GM12878 (cell line): ENCODE measurements at regions not wholly inside any gene's neighbourhood (a gene's known extent, or its start where the extent isn't known, plus 50 kb on each side); places are given as distances from the start of the nearest gene placed in this dataset.

ENCODE experiments used
- ATAC-seq: fragments of 200-7000 bp; cut with Tn5 transposase; 3 replicates; pipeline ENCODE4 v1.9.1; 2020; ENCODE audit warnings: mild to moderate bottlenecking, moderate library complexity
- BruUV-seq: library from RNA; stranded (reverse); fragments of 400-500 nt; replicated peaks from 2 replicates; lab custom pipeline; 2021; lab: Mats Ljungman, UMichigan
- CTCF ChIA-PET: fragments of 300-600 bp; sonication (Branson Sonifier 250); formaldehyde crosslinking; extraction: SDS; loops from one replicate; lab custom pipeline; 2021; ENCODE audit warnings: inconsistent platforms; lab: Yijun Ruan, JAX
- POLR2A ChIA-PET: fragments of 350-600 bp; formaldehyde crosslinking; extraction: SDS; loops from one replicate; lab custom pipeline; 2021; ENCODE audit warnings: inconsistent platforms; lab: Charles Lee
- RAD21 ChIA-PET: fragments of 300-600 bp; sonication (Branson Sonifier 250); formaldehyde crosslinking; loops from one replicate; lab custom pipeline; 2023; ENCODE audit warnings: antibody characterized with exemption; ENCODE audit not compliant: unreplicated experiment; lab: Charles Lee
- SMC1A ChIA-PET: fragments of 300-600 bp; sonication (Branson Sonifier 250); formaldehyde crosslinking; loops from one replicate; lab custom pipeline; 2023; ENCODE audit not compliant: unreplicated experiment, uncharacterized antibody; lab: Charles Lee
- DNase-seq: peaks from one replicate; pipeline ENCODE4 v3.0.0-alpha.2; 2011; ENCODE audit warnings: low read depth, low spot score
- FAIRE-seq: peaks from 3 replicates; lab custom pipeline; 2011; peaks lifted over from hg19 to GRCh38; lab: Jason Lieb, UNC
- H2AFZ ChIP-seq: 2 replicates; pipeline ENCODE4 v1.6.0; 2011; ENCODE audit warnings: low read depth, low read length, control low read depth; ENCODE audit not compliant: control insufficient read depth
- H3K27ac ChIP-seq: 2 replicates; pipeline ENCODE4 v1.5.1; 2011; ENCODE audit warnings: control low read depth; ENCODE audit not compliant: control insufficient read depth, insufficient read depth
- H3K27me3 ChIP-seq, 2 experiments: replicated peaks in 1 of 2; 2 replicates each; pipeline versions ENCODE4 v1.6.0 to v1.6.1; 2011; ENCODE audit warnings: low read length in 1 of 2; ENCODE audit not compliant: control insufficient read depth in 2 of 2, insufficient read depth in 2 of 2
- H3K36me3 ChIP-seq, 2 experiments: 2 replicates each; pipeline ENCODE4 v1.5.1; 2011; ENCODE audit warnings: low read length in 1 of 2; ENCODE audit not compliant: control insufficient read depth in 2 of 2, insufficient read depth in 2 of 2
- H3K4me1 ChIP-seq: 2 replicates; pipeline ENCODE4 v1.6.1; 2011; ENCODE audit warnings: mild to moderate bottlenecking, low read length, moderate library complexity, mixed read lengths; ENCODE audit not compliant: control insufficient read depth, insufficient read depth
- H3K4me2 ChIP-seq: 2 replicates; pipeline ENCODE4 v1.6.0; 2011; ENCODE audit warnings: control low read depth; ENCODE audit not compliant: control insufficient read depth, insufficient read depth
- H3K4me3 ChIP-seq: fragments of 200-600 bp; sonication (generic); 2 replicates; pipeline ENCODE4 v1.5.1; 2016
- H3K79me2 ChIP-seq: 2 replicates; pipeline ENCODE4 v1.6.0; 2011; ENCODE audit warnings: low read length; ENCODE audit not compliant: control insufficient read depth, insufficient read depth
- H3K9ac ChIP-seq: 2 replicates; pipeline ENCODE4 v1.8.0; 2011; ENCODE audit warnings: low read length, control low read depth, mixed read lengths; ENCODE audit not compliant: control insufficient read depth, insufficient read depth
- H3K9me3 ChIP-seq: replicated peaks from 3 replicates; pipeline ENCODE4 v1.5.1; 2011; ENCODE audit warnings: mild to moderate bottlenecking, low read length; ENCODE audit not compliant: control insufficient read depth, insufficient read depth
- H4K20me1 ChIP-seq: 2 replicates; pipeline ENCODE4 v1.6.0; 2011; ENCODE audit not compliant: control insufficient read depth, insufficient read depth
- BCL11A ChIP-seq: IDR thresholded peaks from 2 replicates; pipeline ENCODE4 v1.6.1; 2011; ENCODE audit warnings: low read depth, low read length
- KLF5 ChIP-seq: fragments of 450-650 bp; IDR thresholded peaks from 2 replicates; pipeline ENCODE4 v1.6.1; 2014; ENCODE audit warnings: mild to moderate bottlenecking; ENCODE audit not compliant: partially characterized antibody
- NFYA ChIP-seq: IDR thresholded peaks from 2 replicates; pipeline ENCODE4 v1.6.1; 2011; ENCODE audit warnings: low read depth, mild to moderate bottlenecking, low read length, improper control_type of control experiment, borderline replicate concordance
- NR2C2 ChIP-seq: IDR thresholded peaks from 2 replicates; pipeline ENCODE4 v1.6.1; 2011; ENCODE audit warnings: borderline replicate concordance, low read depth; ENCODE audit not compliant: control insufficient read depth, insufficient read length
- PAX8 ChIP-seq: fragments of 450-650 bp; IDR thresholded peaks from 2 replicates; pipeline ENCODE4 v1.6.1; 2017; ENCODE audit warnings: mild to moderate bottlenecking, moderate library complexity
- POLR2AphosphoS2 ChIP-seq: IDR thresholded peaks from 2 replicates; pipeline ENCODE4 v1.6.1; 2011; ENCODE audit warnings: low read depth, mild to moderate bottlenecking, low read length, improper control_type of control experiment, moderate library complexity
- SMC3 ChIP-seq: IDR thresholded peaks from 2 replicates; pipeline ENCODE4 v1.6.1; 2011; ENCODE audit warnings: low read length, improper control_type of control experiment, borderline replicate concordance
- SREBF1 ChIP-seq: IDR thresholded peaks from 2 replicates; pipeline ENCODE4 v1.6.1; 2012; ENCODE audit warnings: mild to moderate bottlenecking, low read length
- SREBF2 ChIP-seq: IDR thresholded peaks from 2 replicates; pipeline ENCODE4 v1.6.1; 2012; ENCODE audit warnings: mild to moderate bottlenecking, low read length
- SRF ChIP-seq, 2 experiments: IDR thresholded peaks; 2 replicates each; pipeline ENCODE4 v1.6.1; 2011; ENCODE audit warnings: low read depth in 2 of 2, low read length in 2 of 2, mild to moderate bottlenecking in 1 of 2, moderate library complexity in 1 of 2
- TARDBP ChIP-seq: IDR thresholded peaks from 2 replicates; pipeline ENCODE4 v1.6.1; 2016; ENCODE audit warnings: borderline replicate concordance
- TCF12 ChIP-seq: IDR thresholded peaks from 2 replicates; pipeline ENCODE4 v1.6.1; 2011; ENCODE audit warnings: low read depth, mild to moderate bottlenecking, low read length
- WGBS: methylation state at CpG from one replicate; pipeline ENCODE4 v1.1.6; 2016; ENCODE audit warnings: low lambda C conversion rate; ENCODE audit not compliant: insufficient replicate concordance, insufficient coverage; ENCODE audit errors: missing lambda C conversion rate; 5-methylcytosine and 5-hydroxymethylcytosine counted together
- in situ Hi-C: fragments of 300-500 bp; cut with MboI; formaldehyde crosslinking; loops from 9 replicates; pipeline ENCODE4 v1.14.3; 2018; ENCODE audit warnings: mixed read lengths
- intact Hi-C: fragments of 100-400 bp; cut with micrococcal nuclease; formaldehyde crosslinking; loops from one replicate; pipeline ENCODE4 v1.14.2; 2022; ENCODE audit not compliant: unreplicated experiment
- TF ChIP-seq, protein P1 (sequence below): IDR thresholded peaks from 2 replicates; pipeline ENCODE4 v1.6.1; 2012; ENCODE audit warnings: low read depth, low read length, improper control_type of control experiment
- TF ChIP-seq, protein P2 (sequence below): fragments of 450-650 bp; conservative IDR thresholded peaks from 2 replicates; pipeline ENCODE4 v1.6.1; 2017; ENCODE audit warnings: mild to moderate bottlenecking, moderate library complexity
- TF ChIP-seq, protein P3 (sequence below): IDR thresholded peaks from 2 replicates; pipeline ENCODE4 v1.6.1; 2011; ENCODE audit warnings: low read depth, low read length, improper control_type of control experiment, borderline replicate concordance

DNA sequence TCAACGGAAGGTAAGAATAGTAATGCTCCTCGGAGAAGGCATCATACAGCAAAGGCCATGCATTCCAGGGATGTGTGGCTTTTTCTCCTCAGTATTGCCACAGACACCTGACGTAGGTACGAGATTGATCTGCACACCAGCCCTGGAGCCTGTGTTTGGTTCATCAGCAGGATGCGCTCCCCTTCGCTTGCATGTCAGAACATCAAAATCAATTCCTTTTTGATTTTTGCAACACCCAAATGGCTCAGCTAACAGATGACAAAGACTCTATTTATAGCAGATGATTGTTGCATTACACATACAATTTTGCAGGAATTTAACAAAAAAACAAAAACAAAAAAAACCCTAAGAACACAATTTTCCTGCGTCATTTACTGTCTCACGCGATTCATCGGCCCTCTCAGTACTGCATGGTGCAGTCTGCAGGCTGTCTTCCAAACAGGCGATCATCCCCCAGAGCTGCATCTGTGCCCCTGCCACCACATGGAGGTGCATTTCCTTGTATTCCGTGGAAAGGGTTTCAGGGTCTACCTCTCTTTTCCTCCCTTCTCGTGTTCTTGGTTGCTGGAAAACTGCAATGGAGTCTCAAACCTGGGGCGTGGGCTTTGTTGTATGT is 207.3 kb downstream of the TEX29 start:
- no peak for FAIRE-seq
- Histone ChIP-seq H3K9me3 (no peaks in the 10 kb centered on the region), H3K4me1 (no peaks in the 10 kb centered on the region), H3K4me2 (no peak overlapping the region), H2AFZ (no peak overlapping the region), H3K36me3 (no peaks in the 10 kb centered on the region), H3K9ac (no peak overlapping the region), H3K79me2 (no peaks in the 10 kb centered on the region), H3K27me3 (no peaks in the 10 kb centered on the region; a peak in 1 of 4 replicates), H3K4me3 (no peak overlapping the region), H4K20me1 (no peaks in the 10 kb centered on the region), H3K27ac (no peak overlapping the region)
- CTCF ChIA-PET, result no interaction called here
- POLR2A ChIA-PET, result no interaction called here
- TF ChIP-seq KLF5 (no peak), NFYA (no peak), SRF (IDR thresholded peaks at IDR 0.05; ENCODE audit: low read depth in 2 of 2, low read length in 2 of 2) (no peak)
- TF ChIP-seq, protein P1, sequence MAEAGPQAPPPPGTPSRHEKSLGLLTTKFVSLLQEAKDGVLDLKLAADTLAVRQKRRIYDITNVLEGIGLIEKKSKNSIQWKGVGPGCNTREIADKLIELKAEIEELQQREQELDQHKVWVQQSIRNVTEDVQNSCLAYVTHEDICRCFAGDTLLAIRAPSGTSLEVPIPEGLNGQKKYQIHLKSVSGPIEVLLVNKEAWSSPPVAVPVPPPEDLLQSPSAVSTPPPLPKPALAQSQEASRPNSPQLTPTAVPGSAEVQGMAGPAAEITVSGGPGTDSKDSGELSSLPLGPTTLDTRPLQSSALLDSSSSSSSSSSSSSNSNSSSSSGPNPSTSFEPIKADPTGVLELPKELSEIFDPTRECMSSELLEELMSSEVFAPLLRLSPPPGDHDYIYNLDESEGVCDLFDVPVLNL, result no peak
- no TSS peak for BruUV-seq
- SMC1A ChIA-PET, result no interaction called here
- 31% methylated on average over 14 of the region's 14 CpGs for WGBS
- DNase-seq, result no peak
- RAD21 ChIA-PET, result no interaction called here
- in situ Hi-C loops (no loop called here), intact Hi-C loops (no loop called here)
- no peak for ATAC-seq

DNA sequence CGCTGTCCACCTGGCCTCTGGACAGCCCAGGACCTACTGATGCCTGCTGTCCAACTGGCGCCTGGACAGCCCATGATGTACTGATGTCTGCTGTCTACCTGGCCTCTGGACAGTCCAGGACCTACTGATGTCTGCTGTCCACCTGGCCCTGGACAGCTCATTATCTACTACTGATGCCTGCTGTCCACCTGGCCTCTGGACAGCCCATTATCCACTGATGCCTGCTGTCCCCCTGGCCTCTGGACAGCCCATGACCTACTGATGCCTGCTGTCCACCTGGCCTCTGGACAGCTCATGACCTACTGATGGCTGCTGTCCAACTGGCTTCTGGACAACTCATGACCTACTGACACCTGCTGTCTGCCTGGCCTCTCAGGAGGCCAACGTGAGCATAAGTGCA is 208.1 kb downstream of the TEX29 start:
- Histone ChIP-seq H3K27ac (no peak overlapping the region), H3K4me3 (no peak overlapping the region), H3K9ac (no peak overlapping the region), H3K4me1 (no peaks in the 10 kb centered on the region), H3K27me3 (no peaks in the 10 kb centered on the region; a peak in 1 of 4 replicates), H3K36me3 (no peaks in the 10 kb centered on the region), H3K4me2 (no peak overlapping the region), H3K79me2 (no peaks in the 10 kb centered on the region), H2AFZ (no peak overlapping the region), H4K20me1 (no peaks in the 10 kb centered on the region), H3K9me3 (no peaks in the 10 kb centered on the region)
- DNase-seq (no peak), FAIRE-seq (no peak), ATAC-seq (no peak)
- in situ Hi-C loops, result no loop called here
- BruUV-seq, result no TSS peak
- ChIA-PET POLR2A (no interaction called here), SMC1A (no interaction called here), RAD21 (no interaction called here), CTCF (no interaction called here)
- 13% methylated on average over 3 of the region's 3 CpGs for WGBS
- intact Hi-C loops, result no loop called here
- TF ChIP-seq, protein P2, sequence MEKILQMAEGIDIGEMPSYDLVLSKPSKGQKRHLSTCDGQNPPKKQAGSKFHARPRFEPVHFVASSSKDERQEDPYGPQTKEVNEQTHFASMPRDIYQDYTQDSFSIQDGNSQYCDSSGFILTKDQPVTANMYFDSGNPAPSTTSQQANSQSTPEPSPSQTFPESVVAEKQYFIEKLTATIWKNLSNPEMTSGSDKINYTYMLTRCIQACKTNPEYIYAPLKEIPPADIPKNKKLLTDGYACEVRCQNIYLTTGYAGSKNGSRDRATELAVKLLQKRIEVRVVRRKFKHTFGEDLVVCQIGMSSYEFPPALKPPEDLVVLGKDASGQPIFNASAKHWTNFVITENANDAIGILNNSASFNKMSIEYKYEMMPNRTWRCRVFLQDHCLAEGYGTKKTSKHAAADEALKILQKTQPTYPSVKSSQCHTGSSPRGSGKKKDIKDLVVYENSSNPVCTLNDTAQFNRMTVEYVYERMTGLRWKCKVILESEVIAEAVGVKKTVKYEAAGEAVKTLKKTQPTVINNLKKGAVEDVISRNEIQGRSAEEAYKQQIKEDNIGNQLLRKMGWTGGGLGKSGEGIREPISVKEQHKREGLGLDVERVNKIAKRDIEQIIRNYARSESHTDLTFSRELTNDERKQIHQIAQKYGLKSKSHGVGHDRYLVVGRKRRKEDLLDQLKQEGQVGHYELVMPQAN, result no peak
- TF ChIP-seq PAX8 (no peak), SMC3 (no peak), TCF12 (no peak), POLR2AphosphoS2 (no peak), TARDBP (no peak), NR2C2 (no peak), SREBF2 (no peak), BCL11A (no peak), SREBF1 (no peak)
- TF ChIP-seq, protein P3, sequence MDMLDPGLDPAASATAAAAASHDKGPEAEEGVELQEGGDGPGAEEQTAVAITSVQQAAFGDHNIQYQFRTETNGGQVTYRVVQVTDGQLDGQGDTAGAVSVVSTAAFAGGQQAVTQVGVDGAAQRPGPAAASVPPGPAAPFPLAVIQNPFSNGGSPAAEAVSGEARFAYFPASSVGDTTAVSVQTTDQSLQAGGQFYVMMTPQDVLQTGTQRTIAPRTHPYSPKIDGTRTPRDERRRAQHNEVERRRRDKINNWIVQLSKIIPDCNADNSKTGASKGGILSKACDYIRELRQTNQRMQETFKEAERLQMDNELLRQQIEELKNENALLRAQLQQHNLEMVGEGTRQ, result no peak
